GM12872 (cell line): ENCODE measurements at regions not wholly inside any gene's neighbourhood (a gene's known extent, or its start where the extent isn't known, plus 50 kb on each side); places are given as distances from the start of the nearest gene placed in this dataset.

ENCODE experiments used
- TF ChIP-seq, protein P1 (sequence below): IDR thresholded peaks from 3 replicates; pipeline ENCODE4 v1.5.1; 2011; ENCODE audit warnings: low read depth, mild to moderate bottlenecking, low read length, moderate library complexity; ENCODE audit not compliant: insufficient read depth

DNA sequence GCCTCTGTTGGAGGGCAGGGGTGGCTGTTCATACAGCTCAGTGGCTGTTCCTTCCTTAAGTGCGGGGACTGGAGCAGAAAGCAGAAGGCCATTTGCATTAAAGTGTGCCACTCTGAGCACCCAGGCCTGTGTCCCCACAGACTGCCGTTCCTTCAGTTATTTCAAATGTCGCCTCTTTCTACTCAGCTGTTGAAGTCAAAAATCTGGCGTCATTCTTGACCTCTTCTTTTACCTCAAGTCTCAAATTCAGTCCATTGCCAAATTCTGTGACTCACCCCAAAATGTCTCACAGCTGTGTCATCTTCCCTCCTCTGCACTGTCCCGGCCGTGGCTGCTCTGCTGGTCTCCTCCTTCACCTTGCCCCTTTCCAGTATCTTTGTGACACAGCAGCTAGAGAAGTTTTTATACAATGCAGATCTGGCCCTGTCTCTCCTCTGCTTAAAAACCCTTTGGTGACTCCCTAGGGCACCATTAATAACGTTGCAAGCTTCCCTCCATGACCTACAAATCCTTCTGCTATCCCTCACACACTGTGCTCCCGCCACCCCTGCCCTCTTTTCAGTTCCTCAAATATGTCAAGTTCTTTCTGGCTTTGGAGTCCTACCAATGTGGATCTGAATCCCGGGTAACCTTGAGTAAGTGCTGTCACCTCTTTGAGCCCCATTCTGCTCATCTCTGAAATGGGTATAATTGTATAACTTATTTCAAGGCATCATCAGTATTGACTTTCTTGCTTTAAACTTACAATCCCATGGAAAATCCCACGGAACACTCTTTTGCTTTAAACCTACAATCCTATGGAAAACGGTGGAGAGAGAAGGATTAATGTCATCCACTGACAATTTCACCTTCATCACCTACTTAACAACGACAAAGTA lies 98.3 kb upstream of the BOD1 start:
- TF ChIP-seq, protein P1, sequence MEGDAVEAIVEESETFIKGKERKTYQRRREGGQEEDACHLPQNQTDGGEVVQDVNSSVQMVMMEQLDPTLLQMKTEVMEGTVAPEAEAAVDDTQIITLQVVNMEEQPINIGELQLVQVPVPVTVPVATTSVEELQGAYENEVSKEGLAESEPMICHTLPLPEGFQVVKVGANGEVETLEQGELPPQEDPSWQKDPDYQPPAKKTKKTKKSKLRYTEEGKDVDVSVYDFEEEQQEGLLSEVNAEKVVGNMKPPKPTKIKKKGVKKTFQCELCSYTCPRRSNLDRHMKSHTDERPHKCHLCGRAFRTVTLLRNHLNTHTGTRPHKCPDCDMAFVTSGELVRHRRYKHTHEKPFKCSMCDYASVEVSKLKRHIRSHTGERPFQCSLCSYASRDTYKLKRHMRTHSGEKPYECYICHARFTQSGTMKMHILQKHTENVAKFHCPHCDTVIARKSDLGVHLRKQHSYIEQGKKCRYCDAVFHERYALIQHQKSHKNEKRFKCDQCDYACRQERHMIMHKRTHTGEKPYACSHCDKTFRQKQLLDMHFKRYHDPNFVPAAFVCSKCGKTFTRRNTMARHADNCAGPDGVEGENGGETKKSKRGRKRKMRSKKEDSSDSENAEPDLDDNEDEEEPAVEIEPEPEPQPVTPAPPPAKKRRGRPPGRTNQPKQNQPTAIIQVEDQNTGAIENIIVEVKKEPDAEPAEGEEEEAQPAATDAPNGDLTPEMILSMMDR: no peak

DNA sequence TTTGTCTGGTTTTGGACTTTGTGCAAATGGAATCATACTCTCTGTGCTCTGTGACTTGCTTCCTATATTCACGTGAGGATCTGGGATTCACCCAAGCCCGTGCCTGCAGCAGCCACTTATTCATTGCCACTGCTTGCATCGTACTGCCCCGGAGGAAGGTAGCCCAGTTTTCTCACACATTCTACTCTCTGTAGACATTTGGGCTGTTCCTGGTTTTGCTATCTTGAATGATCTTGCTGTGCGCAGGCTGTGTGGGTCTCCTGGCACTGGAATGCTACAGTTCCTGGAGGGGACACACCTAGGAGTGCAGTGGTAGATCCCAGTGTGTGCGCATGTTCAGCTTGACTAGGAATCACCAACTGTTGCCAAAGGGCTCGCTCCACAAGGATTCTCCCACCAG lies 99.2 kb upstream of the BOD1 start:
- TF ChIP-seq, protein P1: no peak

DNA sequence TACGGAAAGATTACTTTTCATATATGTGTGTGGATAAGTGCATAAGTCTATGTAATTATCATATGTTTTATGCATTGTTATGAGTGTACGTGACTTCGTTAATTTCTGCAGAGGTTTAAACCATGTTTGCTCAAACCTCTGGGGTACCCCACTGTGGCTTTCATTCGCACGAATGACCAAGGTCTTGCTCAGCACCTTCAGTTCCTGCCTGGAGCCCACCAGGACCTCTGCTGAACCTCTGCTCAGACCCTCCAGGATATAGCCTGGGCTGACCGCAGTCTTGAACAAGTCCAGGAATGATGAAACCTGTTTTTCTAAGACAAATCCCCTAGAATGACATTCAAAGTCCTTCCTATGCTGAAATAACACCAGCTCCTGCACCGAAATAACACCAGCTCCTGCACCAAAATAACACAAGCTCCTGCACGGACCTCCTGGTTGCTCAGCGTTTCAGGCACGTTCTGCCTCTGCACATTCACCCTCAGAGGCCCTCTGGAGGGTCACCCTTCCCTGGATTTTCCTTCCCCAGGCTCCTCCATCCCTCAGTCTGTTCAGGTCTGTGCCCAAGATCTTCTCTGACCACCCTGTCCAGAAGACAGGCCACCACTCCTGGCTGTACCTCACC lies 99.7 kb upstream of the BOD1 start:
- TF ChIP-seq, protein P1: no peak

- TF ChIP-seq, protein P1: no peak
Observed at GRCh38 chr5:173717959-173718358, 101.5 kb upstream of the BOD1 start.

DNA sequence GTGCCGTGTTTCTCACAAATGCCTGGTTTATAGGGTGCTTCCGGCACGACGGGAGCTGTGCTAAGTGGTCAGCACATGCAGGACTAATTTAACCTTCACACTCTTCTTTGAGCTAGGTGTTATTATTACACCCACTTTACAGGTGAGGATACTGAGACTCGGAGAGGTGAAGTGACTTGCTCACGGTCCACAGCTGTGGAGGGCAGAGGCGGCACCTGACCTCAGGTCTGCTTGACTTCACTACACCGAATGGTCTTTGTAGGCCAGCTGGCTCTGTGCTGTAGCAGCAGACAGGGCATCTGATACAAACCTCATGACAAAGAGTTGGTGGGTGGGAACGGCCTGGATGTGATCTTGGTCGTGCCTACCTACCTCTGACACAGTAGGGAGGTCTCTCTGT lies 102.0 kb upstream of the BOD1 start:
- TF ChIP-seq, protein P1: no peak

- TF ChIP-seq, protein P1: no peak
Observed at GRCh38 chr5:173719731-173720082, 103.3 kb upstream of the BOD1 start.

DNA sequence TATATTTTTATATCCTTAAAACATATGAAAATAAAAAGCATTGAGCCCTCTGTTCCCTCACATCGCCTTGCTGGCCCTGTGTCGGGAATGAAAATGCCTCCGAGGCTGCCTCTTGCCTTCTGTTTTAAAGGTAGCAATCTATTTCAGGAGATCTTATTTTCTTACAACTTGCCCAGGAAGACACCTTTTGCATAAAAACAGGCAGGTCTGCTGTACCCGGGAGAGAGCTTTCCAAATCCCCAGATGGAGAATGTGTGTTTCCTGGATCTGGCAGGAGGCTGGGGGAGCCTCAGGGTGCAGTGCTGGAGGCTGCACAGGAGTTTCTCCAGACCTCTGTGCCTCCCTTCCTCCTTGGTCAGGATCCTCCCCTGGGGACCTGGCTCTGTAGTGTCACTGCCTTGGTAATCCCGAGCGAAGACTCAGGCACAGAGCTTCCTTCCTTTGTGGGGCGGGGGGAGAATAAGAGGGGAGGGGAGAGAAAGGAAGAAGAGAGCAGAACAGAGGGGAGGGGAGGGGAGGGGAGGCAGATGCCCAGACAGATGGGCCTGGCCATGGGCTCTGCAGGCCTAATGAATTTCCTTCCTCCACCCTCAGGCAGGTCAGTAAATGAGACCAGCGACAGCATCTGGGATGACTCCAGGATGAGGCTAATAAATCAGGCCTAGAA lies 104.0 kb upstream of the BOD1 start:
- TF ChIP-seq, protein P1: no peak
